ENCODE measurements at regions not wholly inside any gene's neighbourhood (a gene's known extent, or its start where the extent isn't known, plus 50 kb on each side); places are given as distances from the start of the nearest gene placed in this dataset.
A peak's percentile ranks its signal among the peaks of the same experiment; 100 is the strongest.

DNA sequence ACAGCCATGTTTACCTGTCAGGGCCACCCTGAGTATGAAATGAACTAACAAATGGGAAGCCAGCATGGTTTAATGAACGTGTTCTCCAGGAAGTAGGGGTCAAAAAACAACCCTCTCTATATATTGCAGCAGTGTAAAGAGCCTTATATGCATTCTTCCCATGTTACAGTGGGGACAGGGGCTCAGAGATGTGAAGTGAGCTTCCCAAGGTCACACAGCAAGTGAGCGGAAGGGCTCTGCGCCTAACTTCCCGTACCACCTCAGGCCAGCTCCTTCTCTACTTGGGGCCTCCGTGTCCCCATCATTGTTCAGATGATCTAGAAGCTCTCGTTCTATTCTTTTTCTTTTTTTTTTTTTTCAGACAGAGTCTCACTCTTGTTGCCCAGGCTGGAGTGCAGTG lies 105.1 kb upstream of the MAP1LC3B2 start:
- H3K36me3 ChIP-seq (ENCODE audit: control insufficient read depth in 2 of 2, extremely low read depth in 1 of 2, insufficient read depth in 2 of 2, low read length in 2 of 2): no peaks in the 10 kb centered on the region
- H3K27me3 ChIP-seq (ENCODE audit: control insufficient read depth, extremely low read depth, insufficient read depth, low read length): no peaks in the 10 kb centered on the region
- peak overlapping the region; percentile 91 for H3K9ac ChIP-seq (ENCODE audit: control insufficient read depth, extremely low read depth, insufficient read depth, low read length)
- FAIRE-seq: no peak
- H3K9me1 ChIP-seq (ENCODE audit: control insufficient read depth, extremely low read depth, insufficient read depth, low read length): no peaks in the 10 kb centered on the region
- TF ChIP-seq CTCF (optimal IDR thresholded peaks at IDR 0.05 in 1 of 3, IDR thresholded peaks at IDR 0.05 in 1 of 3, conservative IDR thresholded peaks at IDR 0.05 in 1 of 3; ENCODE audit: extremely low read depth in 1 of 3, insufficient read depth in 2 of 3, low read length in 3 of 3) (no peak), EZH2 (IDR thresholded peaks at IDR 0.05; ENCODE audit: low read length) (no peak)
- no peak overlapping the region for H3K4me3 ChIP-seq (ENCODE audit: control insufficient read depth in 2 of 3, extremely low read depth in 1 of 3, insufficient read depth in 2 of 3, low read depth in 1 of 3, low read length in 3 of 3)
- no peaks in the 10 kb centered on the region for H4K20me1 ChIP-seq (ENCODE audit: control insufficient read depth, extremely low read depth, insufficient read depth, low read length)
- no peak overlapping the region for H3K4me2 ChIP-seq (ENCODE audit: control insufficient read depth, extremely low read depth, insufficient read depth, low read depth, low read length)
- H3K4me1 ChIP-seq (ENCODE audit: control insufficient read depth, extremely low read depth, insufficient read depth, low read length): peaks cover 26% of the 10 kb centered on the region
- H3K9me3 ChIP-seq (ENCODE audit: control insufficient read depth, low read depth, low read length): peaks cover 5% of the 10 kb centered on the region
- no peak overlapping the region for H2AFZ ChIP-seq (ENCODE audit: control insufficient read depth, low read length)
- dilution Hi-C loops (cut with MboI; ENCODE audit: extremely low pct_ligation_motif_present, low sequenced_read_pairs): no loop called here
- peak overlapping the region; percentile 99 for H3K27ac ChIP-seq (ENCODE audit: control insufficient read depth, insufficient read depth, low read length)
- no peaks in the 10 kb centered on the region for H3K79me2 ChIP-seq (ENCODE audit: control insufficient read depth, insufficient read depth, low read length)
- no peak for DNase-seq (ENCODE audit: low read depth, low spot score)

DNA sequence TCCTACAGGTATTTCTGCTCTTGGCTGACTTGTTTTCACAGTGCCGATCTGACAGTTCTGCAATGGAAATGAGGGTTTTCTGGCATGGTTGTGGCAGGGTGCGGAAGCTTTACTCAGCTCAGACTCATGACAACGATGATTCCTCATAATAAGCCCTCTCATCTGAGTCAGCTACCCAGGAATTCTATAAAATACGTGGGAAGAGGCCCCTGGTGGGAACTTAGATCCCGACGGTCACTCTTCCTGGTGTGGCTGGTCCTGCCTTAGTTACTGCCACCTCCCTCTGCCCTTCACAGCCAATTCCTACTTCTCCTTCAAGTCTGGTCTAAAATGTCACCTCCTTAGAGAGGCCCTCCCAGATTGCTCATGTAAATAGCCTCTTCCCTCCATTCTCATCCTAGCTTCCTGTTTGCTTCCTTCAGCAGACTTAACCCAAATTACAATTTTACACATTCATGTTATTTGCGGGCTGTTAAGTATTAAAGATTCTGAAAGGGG lies 104.2 kb upstream of the MAP1LC3B2 start:
- peak; percentile 66 for DNase-seq (ENCODE audit: low read depth, low spot score)
- no peaks in the 10 kb centered on the region for H3K36me3 ChIP-seq (ENCODE audit: control insufficient read depth in 2 of 2, extremely low read depth in 1 of 2, insufficient read depth in 2 of 2, low read length in 2 of 2)
- peak overlapping the region; percentile 76 for H3K4me2 ChIP-seq (ENCODE audit: control insufficient read depth, extremely low read depth, insufficient read depth, low read depth, low read length)
- peak overlapping the region; percentile 99 for H3K27ac ChIP-seq (ENCODE audit: control insufficient read depth, insufficient read depth, low read length)
- TF ChIP-seq EZH2 (IDR thresholded peaks at IDR 0.05; ENCODE audit: low read length) (no peak), CTCF (optimal IDR thresholded peaks at IDR 0.05 in 1 of 3, IDR thresholded peaks at IDR 0.05 in 1 of 3, conservative IDR thresholded peaks at IDR 0.05 in 1 of 3; ENCODE audit: extremely low read depth in 1 of 3, insufficient read depth in 2 of 3, low read length in 3 of 3) (no peak)
- dilution Hi-C loops (cut with MboI; ENCODE audit: extremely low pct_ligation_motif_present, low sequenced_read_pairs): no loop called here
- H3K9me3 ChIP-seq (ENCODE audit: control insufficient read depth, low read depth, low read length): no peaks in the 10 kb centered on the region
- no peaks in the 10 kb centered on the region for H4K20me1 ChIP-seq (ENCODE audit: control insufficient read depth, extremely low read depth, insufficient read depth, low read length)
- FAIRE-seq: no peak
- peak overlapping the region; percentile 91 for H3K9ac ChIP-seq (ENCODE audit: control insufficient read depth, extremely low read depth, insufficient read depth, low read length)
- H2AFZ ChIP-seq (ENCODE audit: control insufficient read depth, low read length): peak overlapping the region; percentile 7
- peaks cover 27% of the 10 kb centered on the region for H3K4me1 ChIP-seq (ENCODE audit: control insufficient read depth, extremely low read depth, insufficient read depth, low read length)
- H3K4me3 ChIP-seq (ENCODE audit: control insufficient read depth in 2 of 3, extremely low read depth in 1 of 3, insufficient read depth in 2 of 3, low read depth in 1 of 3, low read length in 3 of 3): peak overlapping the region in 2 of 3 experiments; percentile 17 to 48
- H3K9me1 ChIP-seq (ENCODE audit: control insufficient read depth, extremely low read depth, insufficient read depth, low read length): no peaks in the 10 kb centered on the region
- no peaks in the 10 kb centered on the region for H3K79me2 ChIP-seq (ENCODE audit: control insufficient read depth, insufficient read depth, low read length)
- no peaks in the 10 kb centered on the region for H3K27me3 ChIP-seq (ENCODE audit: control insufficient read depth, extremely low read depth, insufficient read depth, low read length)
